ENCODE measurements at regions not wholly inside any gene's neighbourhood (a gene's known extent, or its start where the extent isn't known, plus 50 kb on each side); places are given as distances from the start of the nearest gene placed in this dataset.

- TF ChIP-seq CTCF (conservative IDR thresholded peaks at IDR 0.05; ENCODE audit: low read depth, low read length), result no peak
- H3K4me3 ChIP-seq (ENCODE audit: low read depth, low read length), result no peak overlapping the region
- DNase-seq (ENCODE audit: low read depth), result no peak
Observed at GRCh38 chr10:4191894-4192293, 406.9 kb upstream of the KLF6 start.

- H3K4me3 ChIP-seq (ENCODE audit: low read depth, low read length), result no peak overlapping the region
- DNase-seq (ENCODE audit: low read depth), result no peak
- TF ChIP-seq CTCF (conservative IDR thresholded peaks at IDR 0.05; ENCODE audit: low read depth, low read length), result no peak
Observed at GRCh38 chr10:4191354-4191753, 406.3 kb upstream of the KLF6 start.

- DNase-seq (ENCODE audit: low read depth), result no peak
- TF ChIP-seq CTCF (conservative IDR thresholded peaks at IDR 0.05; ENCODE audit: low read depth, low read length), result no peak
- no peak overlapping the region for H3K4me3 ChIP-seq (ENCODE audit: low read depth, low read length)
Observed at GRCh38 chr10:4190876-4191275, 405.9 kb upstream of the KLF6 start.

- TF ChIP-seq CTCF (conservative IDR thresholded peaks at IDR 0.05; ENCODE audit: low read depth, low read length), result no peak
- no peak overlapping the region for H3K4me3 ChIP-seq (ENCODE audit: low read depth, low read length)
- peak; percentile 39 for DNase-seq (ENCODE audit: low read depth)
Observed at GRCh38 chr10:4189281-4189680, 404.3 kb upstream of the KLF6 start.

- no peak for DNase-seq (ENCODE audit: low read depth)
- H3K4me3 ChIP-seq (ENCODE audit: low read depth, low read length), result no peak overlapping the region
- TF ChIP-seq CTCF (conservative IDR thresholded peaks at IDR 0.05; ENCODE audit: low read depth, low read length), result no peak
Observed at GRCh38 chr10:4188406-4188805, 403.4 kb upstream of the KLF6 start.

- no peak for TF ChIP-seq CTCF (conservative IDR thresholded peaks at IDR 0.05; ENCODE audit: low read depth, low read length)
- no peak overlapping the region for H3K4me3 ChIP-seq (ENCODE audit: low read depth, low read length)
- DNase-seq (ENCODE audit: low read depth), result no peak
Observed at GRCh38 chr10:4186849-4187540, 402.0 kb upstream of the KLF6 start.

- H3K4me3 ChIP-seq (ENCODE audit: low read depth, low read length), result no peak overlapping the region
- peak; percentile 38 for TF ChIP-seq CTCF (conservative IDR thresholded peaks at IDR 0.05; ENCODE audit: low read depth, low read length)
- DNase-seq (ENCODE audit: low read depth), result peak; percentile 84
Observed at GRCh38 chr10:4183761-4184261, 398.8 kb upstream of the KLF6 start.
